A549 (cell line): ENCODE measurements at regions not wholly inside any gene's neighbourhood (a gene's known extent, or its start where the extent isn't known, plus 50 kb on each side); places are given as distances from the start of the nearest gene placed in this dataset.

Source experiments
- RAD21 ChIP-seq, 2 experiments: fragments of >200 bp in 1 of 2; sonication (Bioruptor Twin) in 1 of 2; formaldehyde crosslinking in 1 of 2; IDR thresholded peaks in 1 of 2; conservative IDR thresholded peaks in 1 of 2; 2 replicates in 1 of 2; 3 replicates in 1 of 2; pipeline ENCODE4 v1.6.1; 2012 to 2018; ENCODE audit warnings: inconsistent platforms in 1 of 2
- TF ChIP-seq, protein P1 (sequence below): fragments of >200 bp; sonication (Bioruptor Twin); formaldehyde crosslinking; IDR thresholded peaks from 3 replicates; pipeline ENCODE4 v1.6.1; 2016

- TF ChIP-seq RAD21 (conservative IDR thresholded peaks at IDR 0.05 in 1 of 2, IDR thresholded peaks at IDR 0.05 in 1 of 2), result no peak
- TF ChIP-seq, protein P1, sequence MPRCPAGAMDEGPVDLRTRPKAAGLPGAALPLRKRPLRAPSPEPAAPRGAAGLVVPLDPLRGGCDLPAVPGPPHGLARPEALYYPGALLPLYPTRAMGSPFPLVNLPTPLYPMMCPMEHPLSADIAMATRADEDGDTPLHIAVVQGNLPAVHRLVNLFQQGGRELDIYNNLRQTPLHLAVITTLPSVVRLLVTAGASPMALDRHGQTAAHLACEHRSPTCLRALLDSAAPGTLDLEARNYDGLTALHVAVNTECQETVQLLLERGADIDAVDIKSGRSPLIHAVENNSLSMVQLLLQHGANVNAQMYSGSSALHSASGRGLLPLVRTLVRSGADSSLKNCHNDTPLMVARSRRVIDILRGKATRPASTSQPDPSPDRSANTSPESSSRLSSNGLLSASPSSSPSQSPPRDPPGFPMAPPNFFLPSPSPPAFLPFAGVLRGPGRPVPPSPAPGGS, result no peak
These were observed 469.8 kb upstream of the OLFM3 start for GRCh38 chr1:102466487-102466886.
